PC-9 (cell line): ENCODE measurements at regions not wholly inside any gene's neighbourhood (a gene's known extent, or its start where the extent isn't known, plus 50 kb on each side); places are given as distances from the start of the nearest gene placed in this dataset.

Experiments
- BruUV-seq: library from RNA; stranded (reverse); fragments of 400-500 nt; replicated peaks from 2 replicates; lab custom pipeline; 2021; lab: Mats Ljungman, UMichigan
- CTCF ChIA-PET: fragments of 300-600 bp; sonication (Branson Sonifier 250); formaldehyde crosslinking; loops from one replicate; lab custom pipeline; 2022; ENCODE audit warnings: antibody characterized with exemption; lab: Charles Lee
- POLR2A ChIA-PET: fragments of 300-600 bp; sonication (Branson Sonifier 250); formaldehyde crosslinking; loops from one replicate; lab custom pipeline; 2022; ENCODE audit warnings: antibody characterized with exemption; ENCODE audit not compliant: unreplicated experiment; lab: Charles Lee
- DNase-seq, 2 experiments: peaks; one replicate each; pipeline versions ENCODE4 v3.0.0 to v3.0.0-alpha.2; 2015 to 2022; ENCODE audit warnings: mixed read lengths in 1 of 2
- H2AFZ ChIP-seq: fragments of 200-600 bp; sonication (generic); 2 replicates; pipeline ENCODE4 v1.8.1; 2017; ENCODE audit warnings: antibody characterized with exemption
- H3F3A ChIP-seq: fragments of 200-600 bp; sonication (generic); 2 replicates; pipeline ENCODE4 v1.8.1; 2017; ENCODE audit warnings: antibody characterized with exemption, mild to moderate bottlenecking, low read depth; ENCODE audit not compliant: insufficient read depth
- H3K27ac ChIP-seq: fragments of 200-600 bp; sonication (generic); 2 replicates; pipeline ENCODE4 v1.6.1; 2016; ENCODE audit warnings: mixed run types
- H3K27me3 ChIP-seq: fragments of 200-600 bp; sonication (generic); 2 replicates; pipeline ENCODE4 v1.6.1; 2016; ENCODE audit warnings: low read depth, mixed run types; ENCODE audit not compliant: insufficient read depth
- H3K36me3 ChIP-seq: fragments of 200-600 bp; sonication (generic); 2 replicates; pipeline ENCODE4 v1.6.1; 2016; ENCODE audit warnings: low read depth, mixed run types
- H3K4me1 ChIP-seq: fragments of 200-600 bp; sonication (generic); replicated peaks from 2 replicates; pipeline ENCODE4 v1.6.1; 2016; ENCODE audit warnings: mixed run types; ENCODE audit not compliant: insufficient read depth
- H3K4me2 ChIP-seq: fragments of 200-600 bp; sonication (generic); 2 replicates; pipeline ENCODE4 v1.6.1; 2017; ENCODE audit warnings: mixed run types
- H3K4me3 ChIP-seq: fragments of 200-600 bp; sonication (generic); 2 replicates; pipeline ENCODE4 v1.6.1; 2016; ENCODE audit warnings: mixed run types
- H3K79me2 ChIP-seq: fragments of 200-600 bp; sonication (generic); 2 replicates; pipeline ENCODE4 v1.6.1; 2017; ENCODE audit warnings: low read depth, mixed run types
- H3K9me2 ChIP-seq: fragments of 200-600 bp; sonication (generic); 2 replicates; pipeline ENCODE4 v1.8.1; 2017; ENCODE audit warnings: mild to moderate bottlenecking; ENCODE audit not compliant: insufficient read depth
- H3K9me3 ChIP-seq: fragments of 200-600 bp; sonication (generic); 2 replicates; pipeline ENCODE4 v1.8.1; 2016; ENCODE audit warnings: low read depth; ENCODE audit not compliant: insufficient read depth
- H4K20me1 ChIP-seq: fragments of 200-600 bp; sonication (generic); 2 replicates; pipeline ENCODE4 v1.8.1; 2017; ENCODE audit not compliant: insufficient read depth
- CTCF ChIP-seq: fragments of 200-600 bp; sonication (generic); conservative IDR thresholded peaks from 2 replicates; pipeline ENCODE4 v1.6.1; 2017; ENCODE audit warnings: mixed run types, antibody characterized with exemption, mild to moderate bottlenecking, moderate library complexity
- EZH2 ChIP-seq: fragments of 200-600 bp; sonication (generic); IDR thresholded peaks from 2 replicates; pipeline ENCODE4 v1.8.0; 2017; ENCODE audit warnings: antibody characterized with exemption, low read depth
- intact Hi-C: fragments of 100-400 bp; cut with micrococcal nuclease; formaldehyde crosslinking; loops from one replicate; pipeline ENCODE4 v1.10.0; 2022; ENCODE audit not compliant: unreplicated experiment

- POLR2A ChIA-PET: no interaction called here
- BruUV-seq: no TSS peak
- Histone ChIP-seq H3F3A (no peaks in the 10 kb centered on the region), H3K4me3 (no peak overlapping the region), H3K4me1 (no peaks in the 10 kb centered on the region), H3K9me3 (no peaks in the 10 kb centered on the region), H4K20me1 (no peaks in the 10 kb centered on the region), H2AFZ (no peak overlapping the region), H3K36me3 (no peaks in the 10 kb centered on the region), H3K9me2 (no peaks in the 10 kb centered on the region), H3K27me3 (peaks cover 95% of the 10 kb centered on the region), H3K27ac (no peak overlapping the region), H3K79me2 (no peaks in the 10 kb centered on the region), H3K4me2 (no peak overlapping the region)
- intact Hi-C loops: no loop called here
- TF ChIP-seq EZH2 (no peak), CTCF (no peak)
- CTCF ChIA-PET: no interaction called here
- DNase-seq: no peak
These were observed 222.7 kb downstream of the C16orf95 start for GRCh38 chr16:87094556-87094865.

- peaks cover 95% of the 10 kb centered on the region for H3K27me3 ChIP-seq
- no peaks in the 10 kb centered on the region for H4K20me1 ChIP-seq
- H3K4me2 ChIP-seq: no peak overlapping the region
- no peak overlapping the region for H3K27ac ChIP-seq
- no peak overlapping the region for H3K4me3 ChIP-seq
- no peaks in the 10 kb centered on the region for H3K4me1 ChIP-seq
- no TSS peak for BruUV-seq
- intact Hi-C loops: no loop called here
- no peaks in the 10 kb centered on the region for H3F3A ChIP-seq
- no peak overlapping the region for H2AFZ ChIP-seq
- H3K36me3 ChIP-seq: no peaks in the 10 kb centered on the region
- TF ChIP-seq CTCF (no peak), EZH2 (no peak)
- POLR2A ChIA-PET: no interaction called here
- H3K9me2 ChIP-seq: no peaks in the 10 kb centered on the region
- CTCF ChIA-PET: no interaction called here
- no peaks in the 10 kb centered on the region for H3K9me3 ChIP-seq
- no peak for DNase-seq
- no peaks in the 10 kb centered on the region for H3K79me2 ChIP-seq
These were observed 221.9 kb downstream of the C16orf95 start for GRCh38 chr16:87095271-87095670.

GRCh38 chr16:87096746-87097333, 220.4 kb downstream of the C16orf95 start:
- no peak for DNase-seq
- H4K20me1 ChIP-seq: no peaks in the 10 kb centered on the region
- POLR2A ChIA-PET: no interaction called here

More at GRCh38 chr16:87096746-87097333, 220.4 kb downstream of the C16orf95 start:
- H3K36me3 ChIP-seq: no peaks in the 10 kb centered on the region
- H3K4me1 ChIP-seq: no peaks in the 10 kb centered on the region
- H3K9me3 ChIP-seq: no peaks in the 10 kb centered on the region
- H3K4me3 ChIP-seq: no peak overlapping the region
- TF ChIP-seq CTCF (no peak), EZH2 (no peak)
- H2AFZ ChIP-seq: no peak overlapping the region
- intact Hi-C loops: no loop called here
- BruUV-seq: no TSS peak
- H3K9me2 ChIP-seq: no peaks in the 10 kb centered on the region
- H3K27ac ChIP-seq: no peak overlapping the region
- CTCF ChIA-PET: no interaction called here
- H3K27me3 ChIP-seq: peaks cover 92% of the 10 kb centered on the region
- no peak overlapping the region for H3K4me2 ChIP-seq
- H3K79me2 ChIP-seq: no peaks in the 10 kb centered on the region
- no peaks in the 10 kb centered on the region for H3F3A ChIP-seq
